Endothelial cell (in vitro differentiated cells): ENCODE measurements at regions not wholly inside any gene's neighbourhood (a gene's known extent, or its start where the extent isn't known, plus 50 kb on each side); places are given as distances from the start of the nearest gene placed in this dataset.

ENCODE experiments used
- DNase-seq: peaks from one replicate; pipeline ENCODE4 v3.0.0; 2021; ENCODE audit warnings: low spot score
- H3K27ac Mint-ChIP-seq: one replicate; pipeline ENCODE4 v1.8.0; 2021; ENCODE audit warnings: mixed read lengths, inconsistent platforms; ENCODE audit not compliant: unreplicated experiment
- H3K27me3 Mint-ChIP-seq: one replicate; pipeline ENCODE4 v1.8.0; 2021; ENCODE audit warnings: mild to moderate bottlenecking, moderate library complexity, mixed read lengths, inconsistent platforms; ENCODE audit not compliant: unreplicated experiment
- H3K36me3 Mint-ChIP-seq: one replicate; pipeline ENCODE4 v1.8.0; 2021; ENCODE audit warnings: mild to moderate bottlenecking, low read depth, mixed read lengths, inconsistent platforms; ENCODE audit not compliant: unreplicated experiment
- H3K4me1 Mint-ChIP-seq: one replicate; pipeline ENCODE4 v1.8.0; 2021; ENCODE audit warnings: mild to moderate bottlenecking, mixed read lengths, inconsistent platforms; ENCODE audit not compliant: unreplicated experiment
- H3K4me3 Mint-ChIP-seq: one replicate; pipeline ENCODE4 v1.8.0; 2021; ENCODE audit warnings: mild to moderate bottlenecking, mixed read lengths, inconsistent platforms; ENCODE audit not compliant: unreplicated experiment
- H3K9me3 Mint-ChIP-seq: one replicate; pipeline ENCODE4 v1.8.0; 2021; ENCODE audit warnings: mixed read lengths, inconsistent platforms; ENCODE audit not compliant: unreplicated experiment
- TF ChIP-seq, protein P1 (sequence below): fragments of 200-600 bp; sonication (generic); IDR thresholded peaks from one replicate; pipeline ENCODE4 v1.5.0; 2021; ENCODE audit warnings: antibody characterized with exemption; ENCODE audit not compliant: unreplicated experiment

DNA sequence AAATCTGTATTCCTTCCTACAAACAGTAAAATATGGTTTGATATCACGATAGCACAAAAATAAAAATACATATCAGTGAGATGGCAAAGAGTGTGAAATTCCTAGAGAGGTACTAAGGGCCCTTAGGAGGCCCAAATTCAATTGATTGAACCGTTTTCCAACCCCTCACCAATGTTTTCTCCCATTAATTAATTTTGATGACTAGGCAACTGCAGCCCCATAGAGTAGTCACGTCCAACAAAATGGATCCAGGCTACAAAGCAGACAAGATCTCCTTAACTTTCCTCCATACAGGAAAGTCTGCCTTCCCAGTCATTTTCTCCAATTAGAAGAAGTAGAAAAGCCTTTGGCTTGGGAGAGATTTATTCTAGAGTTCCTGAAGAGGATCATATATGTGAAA lies 193.9 kb downstream of the PLOD2 start:
- DNase-seq, result no peak
- no peak overlapping the region for H3K4me3 Mint-ChIP-seq
- H3K36me3 Mint-ChIP-seq, result no peaks in the 10 kb centered on the region
- no peaks in the 10 kb centered on the region for H3K9me3 Mint-ChIP-seq
- no peaks in the 10 kb centered on the region for H3K4me1 Mint-ChIP-seq
- no peaks in the 10 kb centered on the region for H3K27me3 Mint-ChIP-seq
- TF ChIP-seq, protein P1, sequence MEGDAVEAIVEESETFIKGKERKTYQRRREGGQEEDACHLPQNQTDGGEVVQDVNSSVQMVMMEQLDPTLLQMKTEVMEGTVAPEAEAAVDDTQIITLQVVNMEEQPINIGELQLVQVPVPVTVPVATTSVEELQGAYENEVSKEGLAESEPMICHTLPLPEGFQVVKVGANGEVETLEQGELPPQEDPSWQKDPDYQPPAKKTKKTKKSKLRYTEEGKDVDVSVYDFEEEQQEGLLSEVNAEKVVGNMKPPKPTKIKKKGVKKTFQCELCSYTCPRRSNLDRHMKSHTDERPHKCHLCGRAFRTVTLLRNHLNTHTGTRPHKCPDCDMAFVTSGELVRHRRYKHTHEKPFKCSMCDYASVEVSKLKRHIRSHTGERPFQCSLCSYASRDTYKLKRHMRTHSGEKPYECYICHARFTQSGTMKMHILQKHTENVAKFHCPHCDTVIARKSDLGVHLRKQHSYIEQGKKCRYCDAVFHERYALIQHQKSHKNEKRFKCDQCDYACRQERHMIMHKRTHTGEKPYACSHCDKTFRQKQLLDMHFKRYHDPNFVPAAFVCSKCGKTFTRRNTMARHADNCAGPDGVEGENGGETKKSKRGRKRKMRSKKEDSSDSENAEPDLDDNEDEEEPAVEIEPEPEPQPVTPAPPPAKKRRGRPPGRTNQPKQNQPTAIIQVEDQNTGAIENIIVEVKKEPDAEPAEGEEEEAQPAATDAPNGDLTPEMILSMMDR, result no peak
- H3K27ac Mint-ChIP-seq, result no peak overlapping the region

DNA sequence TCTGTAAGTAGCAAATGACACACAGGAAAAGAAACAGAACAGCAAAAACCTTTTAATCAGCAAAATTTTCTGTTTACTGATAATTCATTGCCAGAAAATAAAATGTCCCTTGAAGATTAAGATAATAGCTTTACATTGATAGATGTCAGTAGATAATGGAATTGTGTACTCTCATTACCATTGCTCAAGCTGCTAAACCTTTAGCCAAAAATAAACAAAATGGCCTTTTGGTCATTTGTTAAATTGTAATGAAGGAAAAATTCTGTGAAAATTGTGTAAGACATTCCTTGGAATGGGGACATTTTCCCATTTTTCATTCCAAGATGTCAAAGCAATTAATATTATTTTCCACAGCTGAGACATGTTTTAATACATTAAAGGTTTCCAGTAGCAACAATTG lies 189.8 kb downstream of the PLOD2 start:
- Mint-ChIP-seq H3K9me3 (no peaks in the 10 kb centered on the region), H3K27me3 (no peaks in the 10 kb centered on the region), H3K4me3 (no peak overlapping the region), H3K36me3 (no peaks in the 10 kb centered on the region), H3K4me1 (no peaks in the 10 kb centered on the region), H3K27ac (no peak overlapping the region)
- no peak for DNase-seq
- TF ChIP-seq, protein P1, result no peak

DNA sequence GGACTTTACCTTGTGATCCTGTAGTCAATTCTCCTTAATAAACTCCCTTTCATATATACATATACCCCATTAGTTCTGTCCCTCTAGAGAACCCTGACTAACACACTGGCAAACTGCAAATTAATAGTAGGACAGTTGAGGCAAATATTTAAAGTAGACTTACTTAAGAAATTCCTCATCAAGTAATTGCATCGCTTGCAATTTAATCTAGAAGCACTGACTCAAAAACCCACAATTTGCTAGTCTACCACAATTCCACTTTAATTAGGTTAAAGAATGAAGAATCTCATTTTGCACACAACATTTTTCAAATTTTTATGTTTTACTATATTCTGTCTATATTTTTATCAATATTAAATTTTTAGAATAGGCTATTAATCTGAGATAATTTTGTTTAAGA lies 188.1 kb downstream of the PLOD2 start:
- Mint-ChIP-seq H3K4me1 (no peaks in the 10 kb centered on the region), H3K36me3 (no peaks in the 10 kb centered on the region), H3K4me3 (no peak overlapping the region), H3K27ac (no peak overlapping the region), H3K9me3 (no peaks in the 10 kb centered on the region), H3K27me3 (no peaks in the 10 kb centered on the region)
- TF ChIP-seq, protein P1, result no peak
- DNase-seq, result no peak

DNA sequence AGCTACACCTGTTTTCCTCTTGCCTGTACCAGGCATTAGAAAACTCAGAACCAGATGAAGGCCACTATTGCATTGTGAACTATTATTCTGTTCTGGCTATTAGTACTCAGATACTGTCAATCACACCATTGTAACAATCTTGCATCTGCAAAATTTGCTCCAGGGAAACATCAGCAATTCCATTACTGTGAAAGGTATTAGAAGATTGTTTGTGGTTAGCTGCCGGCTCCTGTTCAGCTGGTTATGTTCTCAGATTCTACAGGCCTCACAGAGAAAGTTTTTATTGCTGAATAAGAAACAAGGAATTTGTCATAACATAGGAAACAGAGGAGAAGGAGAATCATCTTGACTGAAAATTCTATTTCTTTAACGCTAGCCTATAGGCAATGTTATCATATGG lies 179.9 kb downstream of the PLOD2 start:
- no peaks in the 10 kb centered on the region for H3K9me3 Mint-ChIP-seq
- H3K36me3 Mint-ChIP-seq, result no peaks in the 10 kb centered on the region
- no peak for DNase-seq
- H3K27ac Mint-ChIP-seq, result no peak overlapping the region
- no peak overlapping the region for H3K4me3 Mint-ChIP-seq
- no peaks in the 10 kb centered on the region for H3K4me1 Mint-ChIP-seq
- TF ChIP-seq, protein P1, result no peak
- H3K27me3 Mint-ChIP-seq, result no peaks in the 10 kb centered on the region

DNA sequence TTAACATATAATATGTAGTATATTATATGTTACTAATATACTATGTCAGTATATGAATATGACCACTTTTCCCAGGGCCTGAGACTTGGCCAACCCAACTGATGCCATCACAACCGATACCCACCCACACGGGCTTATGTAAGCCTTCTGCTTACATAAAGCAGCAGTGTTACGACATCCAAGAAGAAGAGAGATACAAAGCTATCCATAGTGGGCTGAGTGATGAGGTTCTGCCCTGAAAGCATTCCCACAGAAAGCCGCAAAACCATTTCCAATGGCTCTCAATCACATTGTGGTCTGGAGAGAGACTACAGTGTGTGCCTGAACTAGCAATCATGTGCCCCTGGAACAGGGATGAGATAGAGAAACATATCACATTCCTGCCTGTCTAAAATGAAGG lies 177.9 kb downstream of the PLOD2 start:
- H3K4me3 Mint-ChIP-seq, result no peak overlapping the region
- H3K9me3 Mint-ChIP-seq, result no peaks in the 10 kb centered on the region
- no peaks in the 10 kb centered on the region for H3K4me1 Mint-ChIP-seq
- no peak for DNase-seq
- no peak overlapping the region for H3K27ac Mint-ChIP-seq
- no peaks in the 10 kb centered on the region for H3K36me3 Mint-ChIP-seq
- H3K27me3 Mint-ChIP-seq, result no peaks in the 10 kb centered on the region
- TF ChIP-seq, protein P1, result no peak
